NCI-H2227 (cell line): ENCODE measurements at regions not wholly inside any gene's neighbourhood (a gene's known extent, or its start where the extent isn't known, plus 50 kb on each side); places are given as distances from the start of the nearest gene placed in this dataset.
"Not testable (repeated sequence)": the region's sequence is repeated elsewhere in the genome, so short reads cannot be mapped to it uniquely, and the experiment has no call there.

Source experiments
- DNase-seq: peaks from one replicate; lab custom pipeline; 2025; ENCODE audit not compliant: unreplicated experiment; lab: John Stamatoyannopoulos, UW

GRCh38 chr6:71007298-71007697, 50.4 kb upstream of the B3GAT2 start:
- DNase-seq: not testable (repeated sequence)

GRCh38 chr6:71011871-71012371, 55.1 kb upstream of the B3GAT2 start:
- no peak for DNase-seq

- DNase-seq: peak; percentile 70
Observed at GRCh38 chr6:71012866-71013469, 56.1 kb upstream of the B3GAT2 start.

GRCh38 chr6:71015392-71015791, 58.5 kb upstream of the B3GAT2 start:
- no peak for DNase-seq

- DNase-seq: no peak
Observed at GRCh38 chr6:71028236-71028876, 71.5 kb upstream of the B3GAT2 start.

- DNase-seq: no peak
Observed at GRCh38 chr6:71028877-71029252, 72.0 kb upstream of the B3GAT2 start.

- no peak for DNase-seq
Observed at GRCh38 chr6:71029555-71029954, 72.7 kb upstream of the B3GAT2 start.

GRCh38 chr6:71031912-71032311, 75.1 kb upstream of the B3GAT2 start:
- no peak for DNase-seq

- DNase-seq: no peak
Observed at GRCh38 chr6:71033171-71033570, 76.3 kb upstream of the B3GAT2 start.

GRCh38 chr6:71033890-71034289, 77.0 kb upstream of the B3GAT2 start:
- no peak for DNase-seq

GRCh38 chr6:71034563-71035345, 77.9 kb upstream of the B3GAT2 start:
- DNase-seq: peak; percentile 74

GRCh38 chr6:71035871-71036270, 79.0 kb upstream of the B3GAT2 start:
- DNase-seq: no peak

GRCh38 chr6:71038711-71039344, 82.0 kb upstream of the B3GAT2 start:
- no peak for DNase-seq

- no peak for DNase-seq
Observed at GRCh38 chr6:71040043-71040442, 83.2 kb upstream of the B3GAT2 start.

- DNase-seq: no peak
Observed at GRCh38 chr6:71040841-71041240, 84.0 kb upstream of the B3GAT2 start.

GRCh38 chr6:71043902-71044301, 87.0 kb upstream of the B3GAT2 start:
- no peak for DNase-seq

- no peak for DNase-seq
Observed at GRCh38 chr6:71044753-71045152, 87.9 kb upstream of the B3GAT2 start.

GRCh38 chr6:71045296-71045695, 88.4 kb upstream of the B3GAT2 start:
- no peak for DNase-seq

GRCh38 chr6:71047417-71047816, 90.6 kb upstream of the B3GAT2 start:
- DNase-seq: no peak

GRCh38 chr6:71048320-71049164, 91.7 kb upstream of the B3GAT2 start:
- no peak for DNase-seq
